IPS-20b (cell line): ENCODE measurements at regions not wholly inside any gene's neighbourhood (a gene's known extent, or its start where the extent isn't known, plus 50 kb on each side); places are given as distances from the start of the nearest gene placed in this dataset.

Source experiments
- H3K27ac ChIP-seq: one replicate; pipeline ENCODE4 v1.5.1; 2013; ENCODE audit warnings: low read length
- H3K27me3 ChIP-seq: 2 replicates; pipeline ENCODE4 v1.6.1; 2013; ENCODE audit warnings: mild to moderate bottlenecking, low read length, inconsistent platforms; ENCODE audit not compliant: insufficient read depth
- H3K36me3 ChIP-seq: 2 replicates; pipeline ENCODE4 v1.6.1; 2013; ENCODE audit warnings: low read depth, mild to moderate bottlenecking, inconsistent platforms, low read length, moderate library complexity; ENCODE audit not compliant: insufficient read depth
- H3K4me1 ChIP-seq: 2 replicates; pipeline ENCODE4 v1.6.1; 2013; ENCODE audit warnings: mild to moderate bottlenecking, control low read depth, inconsistent platforms, low read length, moderate library complexity; ENCODE audit not compliant: insufficient read depth
- H3K4me3 ChIP-seq: 2 replicates; pipeline ENCODE4 v1.5.1; 2013; ENCODE audit warnings: mild to moderate bottlenecking, low read length, inconsistent platforms
- H3K9ac ChIP-seq: 2 replicates; pipeline ENCODE4 v1.6.1; 2013; ENCODE audit warnings: low read depth, mild to moderate bottlenecking, inconsistent platforms, low read length, moderate library complexity
- H3K9me3 ChIP-seq: 2 replicates; pipeline ENCODE4 v1.6.1; 2013; ENCODE audit warnings: mild to moderate bottlenecking, low read depth, low read length, inconsistent platforms; ENCODE audit not compliant: insufficient read depth

DNA sequence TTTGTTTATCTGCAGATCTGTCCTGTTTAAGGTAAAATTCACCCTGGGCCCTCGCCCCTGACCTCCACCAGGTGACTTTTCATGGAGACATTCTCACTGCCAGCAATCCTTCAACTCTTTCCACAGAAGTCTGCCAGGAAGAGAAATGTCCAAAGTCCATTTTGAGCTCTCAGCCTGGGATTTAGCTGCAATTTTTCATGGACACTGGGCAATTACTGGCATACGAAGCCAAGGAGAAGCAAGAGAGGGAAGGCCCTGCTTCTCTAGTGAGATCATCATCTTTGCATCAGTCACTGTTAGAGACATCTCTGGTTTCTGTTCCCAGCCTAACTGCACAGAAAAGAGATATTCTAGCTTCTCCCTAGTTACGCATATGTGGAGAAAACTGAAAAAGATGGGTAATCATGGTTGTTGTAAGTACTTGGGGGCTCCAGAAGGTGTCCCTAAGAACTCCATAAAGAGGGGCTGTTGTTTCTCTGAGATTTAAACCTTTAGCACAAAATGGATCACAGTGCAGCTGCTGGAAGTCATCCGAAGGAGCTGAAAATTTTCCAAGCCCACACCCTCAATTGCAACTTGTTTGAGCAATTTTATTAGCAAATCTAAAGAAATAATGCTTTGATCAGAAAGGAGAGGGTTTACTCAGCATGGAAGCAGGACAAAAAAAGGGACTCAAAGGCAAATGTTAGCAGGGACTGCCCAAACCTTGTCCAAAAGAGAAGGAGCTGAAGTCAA, 168.9 kb downstream of the SNX10 start:
- Histone ChIP-seq H3K36me3 (no peaks in the 10 kb centered on the region), H3K4me1 (no peaks in the 10 kb centered on the region), H3K9ac (no peak overlapping the region), H3K27ac (no peak overlapping the region), H3K27me3 (no peaks in the 10 kb centered on the region), H3K9me3 (no peaks in the 10 kb centered on the region), H3K4me3 (no peak overlapping the region)

DNA sequence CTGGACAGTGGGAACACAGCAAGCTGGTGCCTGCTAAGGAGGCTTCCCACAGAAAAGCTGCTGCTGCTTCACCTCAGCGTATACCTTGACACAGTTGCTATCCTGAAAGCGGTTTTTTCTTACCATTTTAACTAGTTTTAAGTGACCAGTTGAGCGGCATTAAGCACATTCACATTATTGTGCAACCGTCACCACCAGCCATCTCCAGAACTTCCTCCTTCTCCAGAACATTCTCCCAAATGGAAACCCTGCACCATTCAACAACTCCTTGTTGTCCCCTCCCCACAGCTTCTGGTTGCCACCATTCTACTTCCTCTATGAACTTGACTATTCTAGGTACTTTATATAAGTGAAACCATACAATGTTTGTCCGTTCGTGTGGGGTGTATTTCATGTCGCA, 169.9 kb downstream of the SNX10 start:
- Histone ChIP-seq H3K27ac (no peak overlapping the region), H3K36me3 (no peaks in the 10 kb centered on the region), H3K9ac (no peak overlapping the region), H3K4me3 (no peak overlapping the region), H3K4me1 (no peaks in the 10 kb centered on the region), H3K9me3 (no peaks in the 10 kb centered on the region), H3K27me3 (no peaks in the 10 kb centered on the region)

DNA sequence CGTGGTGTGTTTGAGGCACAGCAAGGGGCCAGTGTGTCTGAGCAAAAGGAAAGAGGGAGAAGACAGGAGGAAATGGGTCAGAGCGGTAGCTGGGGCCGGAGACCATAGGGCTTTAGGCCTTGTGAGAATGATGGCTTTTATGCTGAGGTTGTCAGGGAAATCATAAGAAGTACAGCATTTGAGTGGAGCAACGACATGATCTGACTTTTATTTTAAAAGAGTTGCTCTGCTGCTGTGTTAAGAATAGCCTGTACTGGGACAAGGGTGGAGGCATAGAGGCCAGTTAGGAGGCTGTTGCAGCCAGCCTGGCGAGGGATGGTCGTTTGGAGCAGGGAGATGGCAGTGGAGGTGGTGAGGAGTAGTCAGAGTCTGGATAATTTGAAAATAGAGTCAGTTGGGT, 174.3 kb downstream of the SNX10 start:
- Histone ChIP-seq H3K4me1 (no peaks in the 10 kb centered on the region), H3K9ac (no peak overlapping the region), H3K4me3 (no peak overlapping the region), H3K9me3 (no peaks in the 10 kb centered on the region), H3K27me3 (no peaks in the 10 kb centered on the region), H3K36me3 (no peaks in the 10 kb centered on the region), H3K27ac (no peak overlapping the region)

DNA sequence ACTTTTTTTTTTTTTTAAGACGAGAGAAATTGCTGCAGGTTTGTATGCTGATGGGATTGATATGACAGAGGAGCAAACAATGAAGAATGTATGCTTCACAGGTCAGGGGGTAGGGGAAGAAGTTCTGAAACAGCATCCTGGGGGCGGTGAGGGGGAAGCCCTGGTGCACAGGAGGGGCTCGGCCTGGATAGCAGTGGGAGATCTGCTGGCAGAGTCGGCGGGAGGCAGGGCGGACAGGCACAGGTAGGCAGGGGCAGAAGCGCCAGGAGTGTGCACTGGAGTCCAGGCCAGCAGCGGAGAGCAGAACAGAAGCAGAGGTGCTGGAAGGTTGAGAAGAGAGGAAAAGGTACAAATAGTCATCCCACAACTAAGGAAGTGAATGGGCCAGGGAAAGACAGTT, 175.4 kb downstream of the SNX10 start:
- Histone ChIP-seq H3K4me1 (no peaks in the 10 kb centered on the region), H3K27ac (no peak overlapping the region), H3K9me3 (no peaks in the 10 kb centered on the region), H3K4me3 (no peak overlapping the region), H3K27me3 (no peaks in the 10 kb centered on the region), H3K36me3 (no peaks in the 10 kb centered on the region), H3K9ac (no peak overlapping the region)

DNA sequence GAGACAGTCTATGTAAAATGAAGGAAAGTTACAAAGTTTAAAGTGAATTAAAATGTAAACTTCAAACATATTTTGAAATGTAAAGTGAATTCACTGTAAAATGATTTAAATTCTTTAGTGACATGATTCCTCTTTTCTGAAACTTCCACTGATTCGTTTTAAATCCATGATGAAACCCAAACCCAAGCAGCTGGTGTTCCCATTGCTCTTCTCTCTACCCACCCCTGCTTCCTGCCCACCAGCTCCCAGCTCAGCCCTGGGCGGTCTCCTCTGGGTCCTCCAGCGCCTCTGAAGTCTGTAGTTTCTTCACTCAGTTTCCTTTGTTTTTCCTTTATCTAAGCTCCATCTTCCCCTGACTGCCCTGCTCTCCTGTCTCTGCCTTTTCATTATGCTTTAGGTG, 175.9 kb downstream of the SNX10 start:
- no peaks in the 10 kb centered on the region for H3K4me1 ChIP-seq
- no peaks in the 10 kb centered on the region for H3K36me3 ChIP-seq
- H3K4me3 ChIP-seq: no peak overlapping the region
- H3K9ac ChIP-seq: no peak overlapping the region
- H3K27me3 ChIP-seq: no peaks in the 10 kb centered on the region
- no peaks in the 10 kb centered on the region for H3K9me3 ChIP-seq
- H3K27ac ChIP-seq: no peak overlapping the region

DNA sequence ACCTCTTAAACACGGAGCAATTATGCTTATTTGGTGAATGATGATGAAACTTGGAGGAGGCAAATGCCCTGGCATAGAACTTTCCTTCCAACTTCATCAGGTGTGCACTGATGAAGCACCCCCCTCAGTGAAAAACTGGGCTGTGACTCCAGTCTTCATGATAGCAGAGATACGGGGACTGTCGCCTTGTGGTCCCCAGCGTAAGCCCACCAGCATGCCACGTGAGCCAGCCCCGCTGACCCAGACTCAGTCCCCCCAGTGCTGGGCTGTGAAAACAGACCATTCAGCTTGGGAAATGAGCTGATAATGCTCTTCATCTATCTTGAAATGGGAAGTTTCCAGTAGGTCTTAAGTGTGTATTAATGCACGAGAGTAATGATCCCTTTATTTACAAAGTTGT, 177.0 kb downstream of the SNX10 start:
- H3K9ac ChIP-seq: no peak overlapping the region
- H3K4me1 ChIP-seq: no peaks in the 10 kb centered on the region
- no peaks in the 10 kb centered on the region for H3K36me3 ChIP-seq
- no peak overlapping the region for H3K27ac ChIP-seq
- no peaks in the 10 kb centered on the region for H3K27me3 ChIP-seq
- H3K9me3 ChIP-seq: no peaks in the 10 kb centered on the region
- H3K4me3 ChIP-seq: no peak overlapping the region

DNA sequence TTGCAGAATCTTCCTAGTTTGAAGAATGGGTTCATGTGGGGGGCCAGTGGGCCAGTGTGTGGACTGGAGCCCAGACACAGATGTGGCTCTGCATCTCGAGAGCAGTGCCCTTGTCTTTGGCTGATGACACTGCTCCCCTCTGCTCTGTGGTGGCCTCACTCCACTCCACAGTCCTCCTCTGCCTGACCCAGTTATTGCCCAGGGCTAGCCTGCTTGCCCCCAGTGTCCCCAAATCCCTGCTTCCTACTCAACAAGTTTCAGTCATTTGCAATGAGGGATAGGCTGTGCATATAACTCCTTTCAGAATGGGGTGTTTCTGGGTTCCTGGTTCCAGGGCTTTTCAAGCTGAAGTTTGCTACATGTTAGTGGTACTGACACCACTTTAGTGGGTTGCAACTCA, 177.5 kb downstream of the SNX10 start:
- Histone ChIP-seq H3K27ac (no peak overlapping the region), H3K36me3 (no peaks in the 10 kb centered on the region), H3K9me3 (no peaks in the 10 kb centered on the region), H3K27me3 (no peaks in the 10 kb centered on the region), H3K4me1 (no peaks in the 10 kb centered on the region), H3K9ac (no peak overlapping the region), H3K4me3 (no peak overlapping the region)

DNA sequence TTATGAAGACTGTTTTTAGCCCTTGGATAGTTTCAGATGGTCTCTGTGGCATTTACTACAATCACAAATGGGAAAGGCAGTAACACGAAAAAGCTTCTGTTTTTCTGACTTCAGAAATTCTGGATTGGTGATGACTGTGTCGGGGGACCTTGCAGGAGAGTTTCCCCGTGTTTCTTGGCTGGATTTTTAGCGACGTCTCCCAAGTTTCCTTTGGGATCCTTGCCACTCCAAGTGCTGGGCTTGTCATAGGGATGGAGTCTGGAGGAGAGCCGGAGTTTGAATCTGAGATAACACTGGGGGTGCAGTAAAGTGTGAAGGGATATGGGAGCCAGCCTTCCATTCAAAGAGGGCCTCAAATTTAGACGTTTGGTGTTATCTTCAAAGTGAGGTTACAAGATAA, 179.0 kb downstream of the SNX10 start:
- H3K4me3 ChIP-seq: no peak overlapping the region
- no peak overlapping the region for H3K27ac ChIP-seq
- H3K4me1 ChIP-seq: no peaks in the 10 kb centered on the region

DNA sequence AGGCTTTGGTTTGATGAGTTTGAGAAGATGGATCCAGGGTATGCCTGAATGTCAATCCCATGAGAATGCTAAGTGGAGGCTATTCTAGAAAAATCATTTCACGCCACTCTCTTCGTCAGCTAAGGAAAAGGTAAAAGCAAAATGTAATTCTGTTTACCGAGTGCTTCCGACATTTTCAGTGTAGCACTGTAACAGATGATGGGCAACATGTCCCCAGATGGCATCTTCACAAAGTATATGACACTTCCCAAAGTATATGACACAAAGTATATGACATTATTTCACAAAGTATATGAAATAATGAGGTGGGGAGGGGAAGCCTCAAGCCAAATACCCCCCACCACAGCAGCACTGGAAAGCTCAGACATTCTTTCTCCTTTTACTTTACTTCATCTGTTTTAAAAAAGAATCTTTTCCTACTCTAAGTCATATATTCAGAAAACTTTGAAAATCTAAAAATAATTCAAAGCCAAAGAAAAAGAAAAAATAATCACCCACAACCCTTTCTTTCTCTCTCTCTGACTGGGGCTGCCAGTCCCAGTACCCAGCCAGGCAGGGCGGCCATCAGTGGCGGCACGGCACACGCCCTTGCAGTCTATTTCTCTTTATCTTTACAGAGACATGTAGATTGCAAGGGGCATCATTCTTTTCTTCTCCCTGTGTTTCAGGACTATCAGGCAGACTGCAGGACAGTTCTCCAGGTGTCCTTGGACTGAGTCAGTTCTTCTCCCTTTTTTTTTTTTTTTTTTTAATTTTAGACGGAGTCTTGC, 179.8 kb downstream of the SNX10 start:
- no peaks in the 10 kb centered on the region for H3K4me1 ChIP-seq
- no peak overlapping the region for H3K27ac ChIP-seq
- H3K36me3 ChIP-seq: no peaks in the 10 kb centered on the region
- H3K27me3 ChIP-seq: no peaks in the 10 kb centered on the region
- H3K9ac ChIP-seq: no peak overlapping the region
- no peak overlapping the region for H3K4me3 ChIP-seq
- H3K9me3 ChIP-seq: no peaks in the 10 kb centered on the region

More for the DNA sequence above, 179.0 kb downstream of the SNX10 start:
- no peaks in the 10 kb centered on the region for H3K27me3 ChIP-seq
- no peak overlapping the region for H3K9ac ChIP-seq
- H3K36me3 ChIP-seq: no peaks in the 10 kb centered on the region
- H3K9me3 ChIP-seq: no peaks in the 10 kb centered on the region

DNA sequence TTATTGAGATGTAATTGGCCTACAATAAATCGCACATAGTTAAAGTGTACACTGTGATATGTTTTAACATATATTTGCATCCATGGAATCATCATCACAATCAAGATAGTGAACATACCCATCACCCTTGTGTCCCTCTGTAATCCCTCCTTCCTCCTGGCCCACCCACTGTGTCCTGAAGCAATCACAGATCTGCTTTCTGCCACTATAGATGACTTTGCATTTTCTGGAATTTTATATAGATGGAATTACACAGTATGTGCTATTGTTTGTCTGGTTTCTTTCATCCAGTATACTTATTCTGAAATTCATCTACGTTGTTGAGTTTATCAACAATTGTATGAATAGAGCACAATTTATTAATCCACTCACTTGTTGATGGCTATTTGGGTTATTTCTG, 181.3 kb downstream of the SNX10 start:
- no peak overlapping the region for H3K9ac ChIP-seq
- H3K27me3 ChIP-seq: no peaks in the 10 kb centered on the region
- H3K4me3 ChIP-seq: no peak overlapping the region
- H3K9me3 ChIP-seq: no peaks in the 10 kb centered on the region
- no peaks in the 10 kb centered on the region for H3K36me3 ChIP-seq
- H3K27ac ChIP-seq: no peak overlapping the region
- H3K4me1 ChIP-seq: no peaks in the 10 kb centered on the region

DNA sequence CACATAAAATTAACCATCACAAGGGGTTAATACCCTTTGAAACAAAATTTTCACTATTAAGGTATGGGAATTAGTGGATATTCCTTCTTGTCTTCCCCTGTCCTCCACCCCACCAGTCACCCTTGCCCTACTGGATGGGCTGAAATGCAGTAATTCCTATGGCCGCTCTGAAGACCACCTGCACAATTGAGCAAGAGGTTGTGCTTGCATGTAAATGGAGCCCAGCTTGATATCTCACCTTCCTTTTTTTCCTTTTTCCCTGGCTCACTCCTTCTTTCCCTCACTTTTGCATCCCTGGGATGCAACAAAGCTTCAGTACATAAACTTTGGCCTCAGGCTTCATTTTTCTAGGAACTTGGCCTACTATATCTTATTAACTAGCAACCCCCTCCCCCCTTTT, 184.6 kb downstream of the SNX10 start:
- Histone ChIP-seq H3K36me3 (no peaks in the 10 kb centered on the region), H3K27ac (no peak overlapping the region), H3K9me3 (no peaks in the 10 kb centered on the region), H3K27me3 (peaks cover 22% of the 10 kb centered on the region), H3K4me3 (no peak overlapping the region), H3K9ac (no peak overlapping the region), H3K4me1 (no peaks in the 10 kb centered on the region)

DNA sequence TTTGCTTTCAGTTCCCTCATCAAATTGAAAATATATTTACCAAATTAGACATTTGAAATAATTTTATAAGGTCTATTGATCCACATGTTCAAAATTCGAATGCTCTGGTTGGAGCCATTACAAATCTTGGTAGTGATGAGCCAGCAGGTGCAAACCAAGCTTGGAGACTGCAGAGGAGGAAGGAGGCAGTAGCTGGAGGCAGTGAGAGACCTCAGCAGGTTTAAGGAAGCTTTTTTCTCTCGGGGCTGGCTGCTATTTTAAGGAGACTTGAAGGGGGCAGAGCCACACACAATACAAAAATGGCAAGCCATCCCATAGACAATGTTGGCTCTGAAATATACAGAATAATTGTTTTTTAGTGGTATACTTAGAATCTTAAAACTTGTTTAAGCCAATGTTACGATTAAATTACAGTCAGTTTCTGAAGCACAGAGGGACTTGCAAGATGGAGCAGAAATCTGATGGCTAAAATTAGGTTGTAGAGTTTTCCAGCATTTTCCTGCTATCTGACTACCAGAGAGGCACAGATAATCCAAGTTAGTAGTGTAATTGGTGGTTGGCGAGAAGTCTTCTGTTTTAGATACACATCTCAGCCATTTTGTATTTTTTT, 185.8 kb downstream of the SNX10 start:
- Histone ChIP-seq H3K27me3 (peaks cover 22% of the 10 kb centered on the region), H3K9me3 (no peaks in the 10 kb centered on the region)

More for the DNA sequence above, 185.8 kb downstream of the SNX10 start:
- Histone ChIP-seq H3K27ac (no peak overlapping the region), H3K36me3 (no peaks in the 10 kb centered on the region), H3K4me3 (no peak overlapping the region), H3K9ac (no peak overlapping the region), H3K4me1 (no peaks in the 10 kb centered on the region)
